GM12878 (cell line): ENCODE measurements at regions not wholly inside any gene's neighbourhood (a gene's known extent, or its start where the extent isn't known, plus 50 kb on each side); places are given as distances from the start of the nearest gene placed in this dataset.

Source experiments
- ATAC-seq: fragments of 200-7000 bp; cut with Tn5 transposase; 3 replicates; pipeline ENCODE4 v1.9.1; 2020; ENCODE audit warnings: mild to moderate bottlenecking, moderate library complexity
- BruUV-seq: library from RNA; stranded (reverse); fragments of 400-500 nt; replicated peaks from 2 replicates; lab custom pipeline; 2021; lab: Mats Ljungman, UMichigan
- CTCF ChIA-PET: fragments of 300-600 bp; sonication (Branson Sonifier 250); formaldehyde crosslinking; extraction: SDS; loops from one replicate; lab custom pipeline; 2021; ENCODE audit warnings: inconsistent platforms; lab: Yijun Ruan, JAX
- POLR2A ChIA-PET: fragments of 350-600 bp; formaldehyde crosslinking; extraction: SDS; loops from one replicate; lab custom pipeline; 2021; ENCODE audit warnings: inconsistent platforms; lab: Charles Lee
- RAD21 ChIA-PET: fragments of 300-600 bp; sonication (Branson Sonifier 250); formaldehyde crosslinking; loops from one replicate; lab custom pipeline; 2023; ENCODE audit warnings: antibody characterized with exemption; ENCODE audit not compliant: unreplicated experiment; lab: Charles Lee
- SMC1A ChIA-PET: fragments of 300-600 bp; sonication (Branson Sonifier 250); formaldehyde crosslinking; loops from one replicate; lab custom pipeline; 2023; ENCODE audit not compliant: unreplicated experiment, uncharacterized antibody; lab: Charles Lee
- DNase-seq: peaks from one replicate; pipeline ENCODE4 v3.0.0-alpha.2; 2011; ENCODE audit warnings: low read depth, low spot score
- FAIRE-seq: peaks from 3 replicates; lab custom pipeline; 2011; peaks lifted over from hg19 to GRCh38; lab: Jason Lieb, UNC
- H2AFZ ChIP-seq: 2 replicates; pipeline ENCODE4 v1.6.0; 2011; ENCODE audit warnings: low read depth, low read length, control low read depth; ENCODE audit not compliant: control insufficient read depth
- H3K27ac ChIP-seq: 2 replicates; pipeline ENCODE4 v1.5.1; 2011; ENCODE audit warnings: control low read depth; ENCODE audit not compliant: control insufficient read depth, insufficient read depth
- H3K27me3 ChIP-seq, 2 experiments: replicated peaks in 1 of 2; 2 replicates each; pipeline versions ENCODE4 v1.6.0 to v1.6.1; 2011; ENCODE audit warnings: low read length in 1 of 2; ENCODE audit not compliant: control insufficient read depth in 2 of 2, insufficient read depth in 2 of 2
- H3K36me3 ChIP-seq, 2 experiments: 2 replicates each; pipeline ENCODE4 v1.5.1; 2011; ENCODE audit warnings: low read length in 1 of 2; ENCODE audit not compliant: control insufficient read depth in 2 of 2, insufficient read depth in 2 of 2
- H3K4me1 ChIP-seq: 2 replicates; pipeline ENCODE4 v1.6.1; 2011; ENCODE audit warnings: mild to moderate bottlenecking, low read length, moderate library complexity, mixed read lengths; ENCODE audit not compliant: control insufficient read depth, insufficient read depth
- H3K4me2 ChIP-seq: 2 replicates; pipeline ENCODE4 v1.6.0; 2011; ENCODE audit warnings: control low read depth; ENCODE audit not compliant: control insufficient read depth, insufficient read depth
- H3K4me3 ChIP-seq: fragments of 200-600 bp; sonication (generic); 2 replicates; pipeline ENCODE4 v1.5.1; 2016
- H3K79me2 ChIP-seq: 2 replicates; pipeline ENCODE4 v1.6.0; 2011; ENCODE audit warnings: low read length; ENCODE audit not compliant: control insufficient read depth, insufficient read depth
- H3K9ac ChIP-seq: 2 replicates; pipeline ENCODE4 v1.8.0; 2011; ENCODE audit warnings: low read length, control low read depth, mixed read lengths; ENCODE audit not compliant: control insufficient read depth, insufficient read depth
- H3K9me3 ChIP-seq: replicated peaks from 3 replicates; pipeline ENCODE4 v1.5.1; 2011; ENCODE audit warnings: mild to moderate bottlenecking, low read length; ENCODE audit not compliant: control insufficient read depth, insufficient read depth
- H4K20me1 ChIP-seq: 2 replicates; pipeline ENCODE4 v1.6.0; 2011; ENCODE audit not compliant: control insufficient read depth, insufficient read depth
- ETV6 ChIP-seq, 2 experiments: fragments of 450-650 bp in 1 of 2; IDR thresholded peaks in 1 of 2; conservative IDR thresholded peaks in 1 of 2; 2 replicates each; pipeline ENCODE4 v1.6.1; 2014; ENCODE audit warnings: antibody characterized with exemption in 1 of 2, borderline replicate concordance in 1 of 2, low read depth in 1 of 2, mild to moderate bottlenecking in 1 of 2, moderate library complexity in 1 of 2
- EZH2 ChIP-seq: IDR thresholded peaks from 2 replicates; pipeline ENCODE4 v1.6.1; 2012; ENCODE audit warnings: low read depth, mild to moderate bottlenecking, control low read depth, inconsistent platforms, low read length, borderline replicate concordance; ENCODE audit not compliant: control insufficient read depth
- GATAD2B ChIP-seq: fragments of 450-650 bp; conservative IDR thresholded peaks from 2 replicates; pipeline ENCODE4 v1.6.1; 2017; ENCODE audit warnings: low read depth, mild to moderate bottlenecking, moderate library complexity
- KDM1A ChIP-seq: fragments of 200-600 bp; sonication (generic); IDR thresholded peaks from 2 replicates; pipeline ENCODE4 v1.6.1; 2016; ENCODE audit warnings: borderline replicate concordance
- MYB ChIP-seq: fragments of 150-350 bp; IDR thresholded peaks from 2 replicates; pipeline ENCODE4 v1.6.1; 2014; ENCODE audit warnings: mild to moderate bottlenecking, low read depth, low read length, borderline replicate concordance
- RAD21 ChIP-seq: IDR thresholded peaks from 2 replicates; pipeline ENCODE4 v1.6.1; 2011; ENCODE audit warnings: mild to moderate bottlenecking, low read depth, low read length, moderate library complexity; ENCODE audit not compliant: insufficient read depth
- SUZ12 ChIP-seq: fragments of 200-600 bp; sonication (generic); IDR thresholded peaks from one replicate; pipeline ENCODE4 v1.6.1; 2018; ENCODE audit warnings: antibody characterized with exemption, mild to moderate bottlenecking; ENCODE audit not compliant: unreplicated experiment
- USF1 ChIP-seq: IDR thresholded peaks from 2 replicates; pipeline ENCODE4 v1.6.1; 2011; ENCODE audit warnings: borderline replicate concordance, low read depth, mild to moderate bottlenecking, moderate library complexity, mixed read lengths, low read length; ENCODE audit not compliant: insufficient read depth; ENCODE audit errors: extremely low read length
- ZBTB33 ChIP-seq: fragments of 450-650 bp; IDR thresholded peaks from 2 replicates; pipeline ENCODE4 v1.6.1; 2017; ENCODE audit warnings: mild to moderate bottlenecking
- WGBS: methylation state at CpG from one replicate; pipeline ENCODE4 v1.1.6; 2016; ENCODE audit warnings: low lambda C conversion rate; ENCODE audit not compliant: insufficient replicate concordance, insufficient coverage; ENCODE audit errors: missing lambda C conversion rate; 5-methylcytosine and 5-hydroxymethylcytosine counted together
- in situ Hi-C: fragments of 300-500 bp; cut with MboI; formaldehyde crosslinking; loops from 9 replicates; pipeline ENCODE4 v1.14.3; 2018; ENCODE audit warnings: mixed read lengths
- intact Hi-C: fragments of 100-400 bp; cut with micrococcal nuclease; formaldehyde crosslinking; loops from one replicate; pipeline ENCODE4 v1.14.2; 2022; ENCODE audit not compliant: unreplicated experiment
- TF ChIP-seq, protein P1 (sequence below): fragments of 450-650 bp; formaldehyde crosslinking; IDR thresholded peaks from 2 replicates; pipeline ENCODE4 v1.5.0; 2022; ENCODE audit warnings: mild to moderate bottlenecking, missing genetic modification characterization
- TF ChIP-seq, protein P2 (sequence below): IDR thresholded peaks from 2 replicates; pipeline ENCODE4 v1.6.1; 2011; ENCODE audit warnings: low read depth, mild to moderate bottlenecking, low read length, moderate library complexity, borderline replicate concordance; ENCODE audit errors: extremely low read depth

DNA sequence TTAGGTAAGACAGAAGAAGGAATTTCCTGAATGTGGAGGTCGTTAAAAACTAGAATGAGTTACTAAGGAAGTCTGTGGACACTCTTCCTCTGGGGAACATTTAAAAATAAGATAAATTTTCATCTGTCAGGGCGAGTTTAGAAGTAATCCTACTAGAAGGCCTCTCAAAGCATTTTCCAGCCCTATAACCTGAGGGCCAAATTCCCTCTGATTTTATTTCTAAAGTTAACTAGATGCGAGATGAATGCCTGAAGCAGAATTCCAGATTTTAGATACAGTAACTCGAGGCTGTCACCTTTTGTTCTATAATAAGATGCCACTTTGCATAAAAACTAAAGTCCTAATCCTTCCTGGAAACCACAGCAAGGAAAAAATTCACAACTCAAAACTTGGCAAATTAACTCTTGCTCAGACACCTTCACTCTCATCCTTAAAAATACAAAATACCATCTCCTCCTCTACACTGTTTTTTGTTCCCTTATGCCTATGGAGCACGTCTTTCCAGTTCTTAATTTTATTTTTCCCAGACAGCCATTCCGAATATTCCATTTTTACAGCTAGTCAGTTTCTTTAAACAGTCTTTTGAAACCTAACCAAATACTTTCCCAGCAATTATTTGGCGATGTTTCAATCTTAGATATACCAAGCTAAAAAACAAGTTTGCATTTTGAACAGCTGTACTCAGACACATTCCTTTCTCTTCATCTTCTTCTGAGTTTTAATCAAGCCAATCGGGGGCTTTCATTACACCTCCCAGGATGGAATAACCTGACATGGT lies 420.7 kb upstream of the NFE2L3 start:
- 10% methylated on average over 8 of the region's 8 CpGs for WGBS
- FAIRE-seq, result no peak
- Histone ChIP-seq H3K36me3 (no peaks in the 10 kb centered on the region), H3K9me3 (no peaks in the 10 kb centered on the region), H3K9ac (no peak overlapping the region), H3K27me3 (peaks cover 0 to 2% of the 10 kb centered on the region in 2 experiments; a peak in 2 of 4 replicates), H4K20me1 (no peaks in the 10 kb centered on the region), H3K27ac (no peak overlapping the region), H3K79me2 (no peaks in the 10 kb centered on the region), H3K4me3 (no peak overlapping the region), H3K4me2 (no peak overlapping the region), H2AFZ (no peak overlapping the region), H3K4me1 (no peaks in the 10 kb centered on the region)
- intact Hi-C loops, result no loop called here
- DNase-seq, result no peak
- POLR2A ChIA-PET, result no interaction called here
- no peak for ATAC-seq
- no TSS peak for BruUV-seq
- SMC1A ChIA-PET, result no interaction called here
- RAD21 ChIA-PET, result no interaction called here
- CTCF ChIA-PET, result no interaction called here
- in situ Hi-C loops, result no loop called here
- no peak for TF ChIP-seq RAD21
- no peak for TF ChIP-seq USF1
- TF ChIP-seq ZBTB33, result no peak
- TF ChIP-seq EZH2, result no peak
- TF ChIP-seq, protein P1, sequence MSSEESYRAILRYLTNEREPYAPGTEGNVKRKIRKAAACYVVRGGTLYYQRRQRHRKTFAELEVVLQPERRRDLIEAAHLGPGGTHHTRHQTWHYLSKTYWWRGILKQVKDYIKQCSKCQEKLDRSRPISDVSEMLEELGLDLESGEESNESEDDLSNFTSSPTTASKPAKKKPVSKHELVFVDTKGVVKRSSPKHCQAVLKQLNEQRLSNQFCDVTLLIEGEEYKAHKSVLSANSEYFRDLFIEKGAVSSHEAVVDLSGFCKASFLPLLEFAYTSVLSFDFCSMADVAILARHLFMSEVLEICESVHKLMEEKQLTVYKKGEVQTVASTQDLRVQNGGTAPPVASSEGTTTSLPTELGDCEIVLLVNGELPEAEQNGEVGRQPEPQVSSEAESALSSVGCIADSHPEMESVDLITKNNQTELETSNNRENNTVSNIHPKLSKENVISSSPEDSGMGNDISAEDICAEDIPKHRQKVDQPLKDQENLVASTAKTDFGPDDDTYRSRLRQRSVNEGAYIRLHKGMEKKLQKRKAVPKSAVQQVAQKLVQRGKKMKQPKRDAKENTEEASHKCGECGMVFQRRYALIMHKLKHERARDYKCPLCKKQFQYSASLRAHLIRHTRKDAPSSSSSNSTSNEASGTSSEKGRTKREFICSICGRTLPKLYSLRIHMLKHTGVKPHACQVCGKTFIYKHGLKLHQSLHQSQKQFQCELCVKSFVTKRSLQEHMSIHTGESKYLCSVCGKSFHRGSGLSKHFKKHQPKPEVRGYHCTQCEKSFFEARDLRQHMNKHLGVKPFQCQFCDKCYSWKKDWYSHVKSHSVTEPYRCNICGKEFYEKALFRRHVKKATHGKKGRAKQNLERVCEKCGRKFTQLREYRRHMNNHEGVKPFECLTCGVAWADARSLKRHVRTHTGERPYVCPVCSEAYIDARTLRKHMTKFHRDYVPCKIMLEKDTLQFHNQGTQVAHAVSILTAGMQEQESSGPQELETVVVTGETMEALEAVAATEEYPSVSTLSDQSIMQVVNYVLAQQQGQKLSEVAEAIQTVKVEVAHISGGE, result no peak
- TF ChIP-seq MYB, result no peak
- TF ChIP-seq ETV6 (conservative IDR thresholded peaks at IDR 0.05 in 1 of 2, IDR thresholded peaks at IDR 0.05 in 1 of 2; ENCODE audit: borderline replicate concordance in 1 of 2, low read depth in 1 of 2), result no peak
- no peak for TF ChIP-seq GATAD2B
- TF ChIP-seq, protein P2, sequence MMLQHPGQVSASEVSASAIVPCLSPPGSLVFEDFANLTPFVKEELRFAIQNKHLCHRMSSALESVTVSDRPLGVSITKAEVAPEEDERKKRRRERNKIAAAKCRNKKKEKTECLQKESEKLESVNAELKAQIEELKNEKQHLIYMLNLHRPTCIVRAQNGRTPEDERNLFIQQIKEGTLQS, result no peak
- no peak for TF ChIP-seq SUZ12
- TF ChIP-seq KDM1A, result no peak
